ENCODE measurements at regions not wholly inside any gene's neighbourhood (a gene's known extent, or its start where the extent isn't known, plus 50 kb on each side); places are given as distances from the start of the nearest gene placed in this dataset.

- no peak for DNase-seq
These were observed 912.4 kb upstream of the EPHA6 start for GRCh38 chr3:95901948-95902347.

GRCh38 chr3:95905182-95905581 is 909.2 kb upstream of the EPHA6 start:
- no peak for DNase-seq

GRCh38 chr3:95911767-95912166 is 902.6 kb upstream of the EPHA6 start:
- DNase-seq: no peak

GRCh38 chr3:95923496-95924210 is 890.7 kb upstream of the EPHA6 start:
- peak in 4 of 56 donors; percentile 2 to 13 (median 9) for DNase-seq

GRCh38 chr3:95926904-95927501 is 887.4 kb upstream of the EPHA6 start:
- DNase-seq: no peak

- no peak for DNase-seq
These were observed 880.2 kb upstream of the EPHA6 start for GRCh38 chr3:95934181-95934580.

- no peak for DNase-seq
These were observed 875.1 kb upstream of the EPHA6 start for GRCh38 chr3:95939235-95939809.

- DNase-seq: no peak
These were observed 848.6 kb upstream of the EPHA6 start for GRCh38 chr3:95965704-95966336.

GRCh38 chr3:95971573-95971972 is 842.8 kb upstream of the EPHA6 start:
- no peak for DNase-seq

GRCh38 chr3:95994338-95994737 is 820.1 kb upstream of the EPHA6 start:
- no peak for DNase-seq

- no peak for DNase-seq
These were observed 813.4 kb upstream of the EPHA6 start for GRCh38 chr3:96000966-96001365.

- DNase-seq: no peak
These were observed 806.7 kb upstream of the EPHA6 start for GRCh38 chr3:96007650-96008195.

- DNase-seq: no peak
These were observed 801.5 kb upstream of the EPHA6 start for GRCh38 chr3:96012939-96013338.

GRCh38 chr3:96017556-96017955 is 796.8 kb upstream of the EPHA6 start:
- DNase-seq: peak in 1 of 56 donors; percentile 3

- DNase-seq: no peak
These were observed 791.7 kb upstream of the EPHA6 start for GRCh38 chr3:96022676-96023075.

GRCh38 chr3:96027718-96028117 is 786.7 kb upstream of the EPHA6 start:
- no peak for DNase-seq

GRCh38 chr3:96039632-96040031 is 774.8 kb upstream of the EPHA6 start:
- no peak for DNase-seq

- DNase-seq: no peak
These were observed 755.1 kb upstream of the EPHA6 start for GRCh38 chr3:96059301-96059700.

GRCh38 chr3:96069065-96069464 is 745.3 kb upstream of the EPHA6 start:
- DNase-seq: no peak

GRCh38 chr3:96070678-96071077 is 743.7 kb upstream of the EPHA6 start:
- no peak for DNase-seq

GRCh38 chr3:96071097-96071496 is 743.3 kb upstream of the EPHA6 start:
- DNase-seq: no peak

- DNase-seq: no peak
These were observed 742.2 kb upstream of the EPHA6 start for GRCh38 chr3:96072226-96072625.
